MM.1S (cell line): ENCODE measurements at regions not wholly inside any gene's neighbourhood (a gene's known extent, or its start where the extent isn't known, plus 50 kb on each side); places are given as distances from the start of the nearest gene placed in this dataset.
"Not testable (repeated sequence)": the region's sequence is repeated elsewhere in the genome, so short reads cannot be mapped to it uniquely, and the experiment has no call there.

ENCODE experiments used
- DNase-seq: peaks from one replicate; pipeline ENCODE4 v3.0.0-alpha.2; 2015
- H2AFZ ChIP-seq: fragments of 300-600 bp; sonication (generic); 2 replicates; pipeline ENCODE4 v1.6.0; 2016; ENCODE audit warnings: antibody characterized with exemption, low read length
- H3F3A ChIP-seq: fragments of 300-600 bp; sonication (generic); 2 replicates; pipeline ENCODE4 v1.6.1; 2016; ENCODE audit warnings: mild to moderate bottlenecking, antibody characterized with exemption, low read length, moderate library complexity, mixed read lengths; ENCODE audit not compliant: insufficient read depth
- H3K27ac ChIP-seq: fragments of 300-600 bp; sonication (generic); 2 replicates; pipeline ENCODE4 v1.5.1; 2016; ENCODE audit warnings: mild to moderate bottlenecking, low read length
- H3K27me3 ChIP-seq: fragments of 300-600 bp; sonication (generic); replicated peaks from 2 replicates; pipeline ENCODE4 v1.6.0; 2016; ENCODE audit warnings: low read length; ENCODE audit not compliant: insufficient read depth
- H3K36me3 ChIP-seq: fragments of 300-600 bp; sonication (generic); replicated peaks from 2 replicates; pipeline ENCODE4 v1.6.1; 2016; ENCODE audit warnings: mild to moderate bottlenecking, low read length, mixed read lengths; ENCODE audit not compliant: insufficient read depth
- H3K4me1 ChIP-seq: fragments of 300-600 bp; sonication (generic); 2 replicates; pipeline ENCODE4 v1.6.1; 2016; ENCODE audit warnings: low read length, mixed read lengths
- H3K4me2 ChIP-seq: fragments of 300-600 bp; sonication (generic); 2 replicates; pipeline ENCODE4 v1.6.0; 2016; ENCODE audit warnings: low read depth, low read length
- H3K4me3 ChIP-seq: fragments of 300-600 bp; sonication (generic); 2 replicates; pipeline ENCODE4 v1.5.1; 2016; ENCODE audit warnings: low read length, mixed read lengths
- H3K79me2 ChIP-seq: fragments of 300-600 bp; sonication (generic); 2 replicates; pipeline ENCODE4 v1.6.1; 2016; ENCODE audit warnings: mixed run types, low read length, mixed read lengths
- H3K9ac ChIP-seq: fragments of 300-600 bp; sonication (generic); 2 replicates; pipeline ENCODE4 v1.6.1; 2016; ENCODE audit warnings: low read length, mixed read lengths
- H3K9me2 ChIP-seq: fragments of 300-600 bp; sonication (generic); replicated peaks from 2 replicates; pipeline ENCODE4 v1.6.1; 2016; ENCODE audit warnings: mild to moderate bottlenecking, low read length, mixed read lengths; ENCODE audit not compliant: insufficient read depth
- H3K9me3 ChIP-seq: fragments of 300-600 bp; sonication (generic); replicated peaks from 2 replicates; pipeline ENCODE4 v1.6.1; 2016; ENCODE audit warnings: mild to moderate bottlenecking, low read length, mixed read lengths; ENCODE audit not compliant: insufficient read depth
- H4K20me1 ChIP-seq: fragments of 300-600 bp; sonication (generic); 2 replicates; pipeline ENCODE4 v1.6.1; 2016; ENCODE audit warnings: mild to moderate bottlenecking, low read length, moderate library complexity, mixed read lengths; ENCODE audit not compliant: insufficient read depth

DNA sequence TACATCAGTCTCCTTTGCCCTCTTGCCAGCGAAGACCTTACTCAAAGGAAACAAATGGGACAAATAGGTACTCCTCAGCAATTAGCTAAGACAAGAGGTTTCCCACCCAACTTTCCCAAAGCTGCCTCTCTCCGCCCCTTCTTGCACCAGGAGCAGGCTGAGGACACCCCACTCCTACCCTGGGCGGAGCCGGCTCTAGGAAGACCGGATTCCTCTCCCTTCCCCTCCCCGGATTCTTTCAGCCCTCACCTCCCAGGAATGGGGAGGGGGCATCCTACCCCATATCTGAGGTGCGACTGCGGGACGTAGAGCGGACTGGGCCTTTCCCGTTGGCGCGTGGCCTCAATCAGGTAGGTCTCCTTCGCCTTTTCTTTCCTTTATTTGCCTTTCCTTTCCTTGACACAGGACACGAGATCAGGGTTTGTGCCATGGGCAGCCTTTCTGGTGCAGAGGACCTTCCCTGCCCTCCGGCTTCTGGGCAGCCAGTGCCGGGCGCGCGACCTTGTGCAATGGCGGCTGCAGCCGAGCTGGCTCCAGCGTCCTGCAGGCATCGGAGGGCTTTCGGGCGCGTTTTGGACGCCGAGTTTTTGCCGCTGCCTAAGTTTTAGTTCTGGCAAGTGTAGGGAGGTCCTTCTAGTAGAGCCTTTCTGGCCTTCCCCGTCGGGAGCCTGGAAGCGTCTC, 279.9 kb downstream of the PLS3 start:
- not testable (repeated sequence) for H3K4me3 ChIP-seq, H3K9me3 ChIP-seq, H2AFZ ChIP-seq, H3K27me3 ChIP-seq, H3K9me2 ChIP-seq, H3K4me1 ChIP-seq, H3K27ac ChIP-seq, DNase-seq, H4K20me1 ChIP-seq, H3K9ac ChIP-seq, H3K4me2 ChIP-seq, H3F3A ChIP-seq, H3K36me3 ChIP-seq, H3K79me2 ChIP-seq

DNA sequence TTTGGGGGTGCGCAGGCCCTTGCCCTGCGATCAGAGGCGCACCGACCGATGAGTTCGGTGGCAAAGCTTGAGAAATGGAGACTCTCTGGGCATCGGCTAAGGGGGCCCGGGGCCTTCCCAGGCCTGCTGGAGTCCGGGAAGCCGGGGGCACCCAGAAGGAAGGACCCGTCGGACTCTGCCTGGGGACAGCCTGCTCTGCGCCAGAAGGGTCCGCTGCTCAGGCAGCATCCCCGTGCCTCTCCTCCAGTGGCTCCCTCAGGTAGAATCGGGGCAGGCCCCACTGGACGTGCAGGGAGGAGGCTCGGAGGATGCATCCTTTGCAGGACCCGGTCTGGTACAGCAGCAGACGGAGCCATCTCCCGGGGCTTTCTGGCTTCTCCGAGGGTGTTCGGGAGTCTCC, 290.0 kb downstream of the PLS3 start:
- not testable (repeated sequence) for H3K36me3 ChIP-seq, H3K27me3 ChIP-seq, DNase-seq, H3K9me2 ChIP-seq, H3K27ac ChIP-seq, H3K9ac ChIP-seq, H3K9me3 ChIP-seq, H3K4me1 ChIP-seq, H4K20me1 ChIP-seq, H3F3A ChIP-seq, H2AFZ ChIP-seq, H3K79me2 ChIP-seq, H3K4me2 ChIP-seq, H3K4me3 ChIP-seq

DNA sequence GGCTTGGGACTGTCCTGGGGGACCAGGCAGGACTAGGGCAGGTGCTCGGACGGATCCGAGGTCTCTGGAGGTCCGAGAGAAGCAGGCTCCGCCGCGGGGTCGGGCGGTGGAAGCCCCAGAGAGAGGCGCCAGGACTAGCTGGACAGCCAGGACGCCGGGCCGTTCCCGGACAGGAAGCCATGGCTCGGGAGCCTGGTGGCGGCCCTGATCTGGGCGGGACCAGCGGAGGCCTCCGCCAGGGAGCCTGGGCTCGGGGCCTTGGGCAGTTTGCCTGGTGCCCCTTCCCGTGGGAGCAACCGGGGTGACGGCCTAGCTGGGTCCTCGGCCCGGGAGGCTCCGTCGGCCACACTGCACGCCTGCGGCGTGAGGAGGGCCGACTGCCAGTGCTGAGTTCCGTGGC, 292.3 kb downstream of the PLS3 start:
- H3K27me3 ChIP-seq, H3K4me1 ChIP-seq, H3K9me2 ChIP-seq, DNase-seq, H3K27ac ChIP-seq, H3K36me3 ChIP-seq, H3K9me3 ChIP-seq, H3K9ac ChIP-seq, H3F3A ChIP-seq, H3K4me2 ChIP-seq, H2AFZ ChIP-seq, H4K20me1 ChIP-seq, H3K4me3 ChIP-seq, H3K79me2 ChIP-seq: not testable (repeated sequence)

DNA sequence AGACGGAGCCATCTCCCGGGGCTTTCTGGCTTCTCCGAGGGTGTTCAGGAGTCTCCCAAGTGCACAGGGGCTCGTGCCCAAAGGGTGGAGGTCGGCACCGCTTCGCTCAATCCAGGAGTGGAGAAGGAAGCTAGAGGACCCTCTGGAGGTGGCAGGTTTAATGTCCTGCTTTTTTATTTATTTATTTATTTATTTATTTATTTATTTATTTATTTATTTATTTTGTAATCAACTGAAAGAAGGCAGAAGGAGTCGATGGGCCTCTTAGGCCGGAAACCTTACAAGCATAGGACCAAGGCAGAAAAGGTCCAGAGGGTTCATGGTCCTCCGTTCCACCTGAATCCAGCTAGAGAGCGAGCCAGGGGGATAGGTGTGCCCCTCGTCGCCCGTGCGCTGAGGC, 289.4 kb upstream of the AGTR2 start:
- H4K20me1 ChIP-seq, H3K9me2 ChIP-seq, H3K27me3 ChIP-seq, H3K4me3 ChIP-seq, H3K4me2 ChIP-seq, H3F3A ChIP-seq, DNase-seq, H2AFZ ChIP-seq, H3K79me2 ChIP-seq, H3K4me1 ChIP-seq, H3K9me3 ChIP-seq, H3K36me3 ChIP-seq, H3K9ac ChIP-seq, H3K27ac ChIP-seq: not testable (repeated sequence)

DNA sequence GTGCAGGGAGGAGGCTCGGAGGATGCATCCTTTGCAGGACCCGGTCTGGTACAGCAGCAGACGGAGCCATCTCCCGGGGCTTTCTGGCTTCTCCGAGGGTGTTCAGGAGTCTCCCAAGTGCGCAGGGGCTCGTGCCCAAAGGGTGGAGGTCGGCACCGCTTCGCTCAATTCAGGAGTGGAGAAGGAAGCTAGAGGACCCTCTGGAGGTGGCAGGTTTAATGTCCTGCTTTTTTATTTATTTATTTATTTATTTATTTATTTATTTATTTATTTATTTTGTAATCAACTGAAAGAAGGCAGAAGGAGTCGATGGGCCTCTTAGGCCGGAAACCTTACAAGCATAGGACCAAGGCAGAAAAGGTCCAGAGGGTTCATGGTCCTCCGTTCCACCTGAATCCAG, 286.4 kb upstream of the AGTR2 start:
- H3K9ac ChIP-seq, H2AFZ ChIP-seq, H3F3A ChIP-seq, H3K4me2 ChIP-seq, H3K36me3 ChIP-seq, H3K4me3 ChIP-seq, H3K27ac ChIP-seq, H4K20me1 ChIP-seq, H3K9me2 ChIP-seq, H3K27me3 ChIP-seq, H3K79me2 ChIP-seq, H3K9me3 ChIP-seq, DNase-seq, H3K4me1 ChIP-seq: not testable (repeated sequence)

DNA sequence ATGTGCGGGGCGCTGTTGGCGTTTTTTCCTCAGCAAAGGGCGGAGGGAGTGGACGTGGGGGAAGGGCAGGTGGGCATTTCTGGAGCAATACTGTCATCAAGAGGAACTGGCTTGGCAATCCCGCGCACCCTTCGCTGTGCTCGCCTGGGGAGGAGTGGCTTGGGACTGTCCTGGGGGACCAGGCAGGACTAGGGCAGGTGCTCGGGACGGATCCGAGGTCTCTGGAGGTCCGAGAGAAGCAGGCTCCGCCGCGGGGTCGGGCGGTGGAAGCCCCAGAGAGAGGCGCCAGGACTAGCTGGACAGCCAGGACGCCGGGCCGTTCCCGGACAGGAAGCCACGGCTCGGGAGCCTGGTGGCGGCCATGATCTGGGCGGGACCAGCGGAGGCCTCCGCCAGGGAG, 282.5 kb upstream of the AGTR2 start:
- H3K27ac ChIP-seq, H2AFZ ChIP-seq, H3K4me2 ChIP-seq, H3F3A ChIP-seq, H3K79me2 ChIP-seq, H3K36me3 ChIP-seq, H3K9me2 ChIP-seq, H3K4me1 ChIP-seq, H3K27me3 ChIP-seq, H4K20me1 ChIP-seq, H3K9me3 ChIP-seq: not testable (repeated sequence)
- peak; percentile 42 for DNase-seq
- Histone ChIP-seq H3K9ac (peak overlapping the region; percentile 45; the same call in 1 of the 2 replicates), H3K4me3 (peak overlapping the region; percentile 36; the same call in 1 of the 2 replicates)

DNA sequence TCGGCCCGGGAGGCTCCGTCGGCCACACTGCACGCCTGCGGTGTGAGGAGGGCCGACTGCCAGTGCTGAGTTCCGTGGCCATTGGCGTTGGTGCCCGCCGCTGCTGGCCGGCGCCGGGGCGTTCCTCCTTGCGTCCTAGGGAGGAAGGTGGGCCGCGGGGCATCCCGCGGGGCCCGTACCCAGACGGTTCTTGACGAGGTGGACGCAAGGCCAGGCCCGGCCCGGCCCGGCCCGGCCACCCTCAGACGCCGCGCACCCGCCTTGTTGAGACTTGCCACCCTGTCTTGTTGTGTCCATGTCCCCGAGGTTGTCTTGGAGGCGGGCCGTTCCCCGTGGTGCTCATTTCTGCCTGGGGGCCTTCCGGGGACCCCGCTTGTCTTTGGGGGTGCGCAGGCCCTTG, 282.0 kb upstream of the AGTR2 start:
- H4K20me1 ChIP-seq, H3K27me3 ChIP-seq, H2AFZ ChIP-seq, DNase-seq, H3K79me2 ChIP-seq, H3F3A ChIP-seq, H3K9ac ChIP-seq, H3K4me3 ChIP-seq, H3K4me1 ChIP-seq, H3K9me2 ChIP-seq, H3K36me3 ChIP-seq, H3K9me3 ChIP-seq, H3K4me2 ChIP-seq, H3K27ac ChIP-seq: not testable (repeated sequence)
